SK-N-SH (cell line): ENCODE measurements at regions not wholly inside any gene's neighbourhood (a gene's known extent, or its start where the extent isn't known, plus 50 kb on each side); places are given as distances from the start of the nearest gene placed in this dataset.

ENCODE experiments used
- CTCF ChIP-seq: fragments of 200-600 bp; sonication (generic); IDR thresholded peaks from 2 replicates; pipeline ENCODE4 v1.6.1; 2017; ENCODE audit warnings: antibody characterized with exemption, mild to moderate bottlenecking, moderate library complexity
- EP300 ChIP-seq, 2 experiments: IDR thresholded peaks; 2 replicates each; pipeline versions ENCODE4 v1.4.0 to v1.6.1; 2012; ENCODE audit warnings: borderline replicate concordance in 1 of 2, low read depth in 1 of 2, low read length in 1 of 2
- EZH2phosphoT487 ChIP-seq: fragments of 200-600 bp; sonication (generic); IDR thresholded peaks from 2 replicates; pipeline ENCODE4 v1.6.1; 2017; ENCODE audit warnings: low read depth, mixed run types, mild to moderate bottlenecking, antibody characterized with exemption, moderate library complexity, borderline replicate concordance
- POLR2AphosphoS5 ChIP-seq: IDR thresholded peaks from 2 replicates; pipeline ENCODE4 v1.6.1; 2012; ENCODE audit warnings: low read depth, low read length
- RCOR1 ChIP-seq: fragments of 150-350 bp; IDR thresholded peaks from 2 replicates; pipeline ENCODE4 v1.6.1; 2017; ENCODE audit warnings: antibody characterized with exemption, low read length
- RFX5 ChIP-seq: IDR thresholded peaks from 2 replicates; pipeline ENCODE4 v1.6.1; 2012; ENCODE audit warnings: mild to moderate bottlenecking, improper control_type of control experiment, low read length
- SIN3A ChIP-seq: IDR thresholded peaks from 2 replicates; pipeline ENCODE4 v1.6.1; 2012; ENCODE audit warnings: low read depth, mild to moderate bottlenecking, low read length, moderate library complexity, borderline replicate concordance
- USF2 ChIP-seq: fragments of 150-350 bp; IDR thresholded peaks from 2 replicates; pipeline ENCODE4 v1.6.1; 2017; ENCODE audit warnings: antibody characterized with exemption, low read length, low read depth, borderline replicate concordance
- TF ChIP-seq, protein P1 (sequence below): IDR thresholded peaks from 2 replicates; pipeline ENCODE4; 2012

DNA sequence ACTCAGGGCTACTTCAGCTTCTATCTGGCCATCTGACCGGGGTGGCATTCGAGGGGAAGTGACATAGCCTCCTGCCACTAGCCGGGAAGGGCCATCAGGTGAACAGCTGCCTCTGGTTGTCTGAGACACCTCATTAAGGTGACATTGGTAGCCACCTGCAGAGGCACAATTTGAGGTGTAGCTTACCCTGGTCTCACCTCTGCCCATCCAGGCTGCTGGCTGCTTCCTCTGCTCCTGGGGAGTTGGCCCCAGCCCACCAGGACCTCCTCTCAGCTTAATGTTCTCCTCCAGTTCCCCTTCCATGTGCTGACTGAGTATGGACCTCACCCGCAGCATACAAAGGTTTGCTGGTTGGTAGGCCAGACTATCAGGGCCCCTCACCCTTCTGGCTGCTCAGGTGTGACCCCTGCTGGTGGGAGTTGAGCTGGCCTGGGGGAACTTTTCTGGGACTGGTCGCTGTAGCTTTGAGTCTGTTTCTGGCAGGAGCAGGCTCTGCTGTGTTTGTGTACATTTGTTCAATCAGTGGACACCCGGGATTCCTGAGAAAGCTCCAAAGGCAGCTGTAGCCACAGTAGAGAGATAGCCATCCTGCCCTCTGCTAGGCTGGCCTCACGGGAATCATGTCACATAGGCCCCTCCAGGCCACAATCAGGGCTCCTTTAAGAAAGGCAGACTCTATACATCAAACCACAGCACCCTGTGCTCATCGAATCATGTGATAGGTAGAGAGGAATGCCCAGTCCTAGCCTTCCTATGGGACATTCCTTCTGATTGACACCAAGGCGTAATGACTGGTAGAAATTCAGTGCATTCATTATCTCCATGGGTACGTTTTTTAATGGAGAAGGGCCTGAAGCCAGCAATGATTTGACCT, 295.1 kb upstream of the PLET1 start:
- TF ChIP-seq CTCF (peak; percentile 63), POLR2AphosphoS5 (no peak), EP300 (IDR thresholded peaks at IDR 0.05; ENCODE audit: borderline replicate concordance in 1 of 2, low read depth in 1 of 2, low read length in 1 of 2) (no peak), SIN3A (no peak), USF2 (no peak), RFX5 (no peak), RCOR1 (no peak), EZH2phosphoT487 (no peak)
- TF ChIP-seq, protein P1, sequence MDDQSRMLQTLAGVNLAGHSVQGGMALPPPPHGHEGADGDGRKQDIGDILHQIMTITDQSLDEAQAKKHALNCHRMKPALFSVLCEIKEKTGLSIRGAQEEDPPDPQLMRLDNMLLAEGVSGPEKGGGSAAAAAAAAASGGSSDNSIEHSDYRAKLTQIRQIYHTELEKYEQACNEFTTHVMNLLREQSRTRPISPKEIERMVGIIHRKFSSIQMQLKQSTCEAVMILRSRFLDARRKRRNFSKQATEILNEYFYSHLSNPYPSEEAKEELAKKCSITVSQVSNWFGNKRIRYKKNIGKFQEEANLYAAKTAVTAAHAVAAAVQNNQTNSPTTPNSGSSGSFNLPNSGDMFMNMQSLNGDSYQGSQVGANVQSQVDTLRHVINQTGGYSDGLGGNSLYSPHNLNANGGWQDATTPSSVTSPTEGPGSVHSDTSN = no peak
